GM06990 (cell line): ENCODE measurements at regions not wholly inside any gene's neighbourhood (a gene's known extent, or its start where the extent isn't known, plus 50 kb on each side); places are given as distances from the start of the nearest gene placed in this dataset.

ENCODE experiments used
- DNase-seq: peaks from one replicate; pipeline ENCODE4 v3.0.0-alpha.2; 2011; ENCODE audit not compliant: insufficient read length; ENCODE audit errors: extremely low read depth
- H3K27me3 ChIP-seq: replicated peaks from 2 replicates; pipeline ENCODE4 v1.6.0; 2011; ENCODE audit warnings: low read length; ENCODE audit not compliant: control insufficient read depth, insufficient read depth
- H3K36me3 ChIP-seq: 2 replicates; pipeline ENCODE4 v1.5.1; 2011; ENCODE audit warnings: low read length; ENCODE audit not compliant: control insufficient read depth, insufficient read depth
- H3K4me3 ChIP-seq: replicated peaks from 2 replicates; pipeline ENCODE4 v1.5.1; 2011; ENCODE audit warnings: low read depth, mild to moderate bottlenecking, control low read depth, low read length
- TF ChIP-seq, protein P1 (sequence below): IDR thresholded peaks from 2 replicates; pipeline ENCODE4 v1.5.1; 2011; ENCODE audit warnings: low read length, control low read depth, mild to moderate bottlenecking, inconsistent platforms; ENCODE audit not compliant: insufficient read depth, poor library complexity, severe bottlenecking

GRCh38 chr6:156533872-156534524, 243.2 kb upstream of the ARID1B start:
- Histone ChIP-seq H3K36me3 (no peaks in the 10 kb centered on the region), H3K4me3 (no peak overlapping the region), H3K27me3 (no peaks in the 10 kb centered on the region; the same call in 1 of the 2 replicates)
- TF ChIP-seq, protein P1, sequence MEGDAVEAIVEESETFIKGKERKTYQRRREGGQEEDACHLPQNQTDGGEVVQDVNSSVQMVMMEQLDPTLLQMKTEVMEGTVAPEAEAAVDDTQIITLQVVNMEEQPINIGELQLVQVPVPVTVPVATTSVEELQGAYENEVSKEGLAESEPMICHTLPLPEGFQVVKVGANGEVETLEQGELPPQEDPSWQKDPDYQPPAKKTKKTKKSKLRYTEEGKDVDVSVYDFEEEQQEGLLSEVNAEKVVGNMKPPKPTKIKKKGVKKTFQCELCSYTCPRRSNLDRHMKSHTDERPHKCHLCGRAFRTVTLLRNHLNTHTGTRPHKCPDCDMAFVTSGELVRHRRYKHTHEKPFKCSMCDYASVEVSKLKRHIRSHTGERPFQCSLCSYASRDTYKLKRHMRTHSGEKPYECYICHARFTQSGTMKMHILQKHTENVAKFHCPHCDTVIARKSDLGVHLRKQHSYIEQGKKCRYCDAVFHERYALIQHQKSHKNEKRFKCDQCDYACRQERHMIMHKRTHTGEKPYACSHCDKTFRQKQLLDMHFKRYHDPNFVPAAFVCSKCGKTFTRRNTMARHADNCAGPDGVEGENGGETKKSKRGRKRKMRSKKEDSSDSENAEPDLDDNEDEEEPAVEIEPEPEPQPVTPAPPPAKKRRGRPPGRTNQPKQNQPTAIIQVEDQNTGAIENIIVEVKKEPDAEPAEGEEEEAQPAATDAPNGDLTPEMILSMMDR, result no peak
- DNase-seq, result no peak

DNA sequence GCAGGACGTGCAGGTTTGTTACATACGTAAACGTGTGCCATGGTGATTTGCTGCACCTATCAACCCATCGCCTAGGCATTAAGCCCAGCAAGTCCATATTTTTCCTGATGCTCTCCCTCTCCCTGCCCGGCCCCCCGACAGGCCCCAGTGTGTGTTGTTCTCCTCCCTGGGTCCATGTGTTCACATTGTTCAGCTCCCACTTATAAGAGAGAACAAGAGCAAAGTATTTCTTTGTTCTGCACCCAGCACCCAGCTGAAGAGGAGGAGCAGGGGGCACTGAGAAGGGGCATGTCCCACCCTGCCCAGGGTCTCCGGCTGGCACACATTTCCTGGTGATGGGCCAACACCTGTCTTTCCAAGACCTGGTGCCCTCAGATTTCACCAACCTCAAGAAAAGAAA, 251.1 kb upstream of the ARID1B start:
- Histone ChIP-seq H3K4me3 (no peak overlapping the region), H3K27me3 (no peaks in the 10 kb centered on the region; the same call in 1 of the 2 replicates), H3K36me3 (no peaks in the 10 kb centered on the region)
- TF ChIP-seq, protein P1, result no peak
- no peak for DNase-seq

GRCh38 chr6:156525541-156525940, 251.6 kb upstream of the ARID1B start:
- H3K27me3 ChIP-seq, result no peaks in the 10 kb centered on the region; the same call in 1 of the 2 replicates
- DNase-seq, result no peak
- TF ChIP-seq, protein P1, result no peak

GRCh38 chr6:156519940-156520339, 257.2 kb upstream of the ARID1B start:
- no peak for DNase-seq
- H3K4me3 ChIP-seq, result no peak overlapping the region
- TF ChIP-seq, protein P1, result no peak
- H3K27me3 ChIP-seq, result no peaks in the 10 kb centered on the region; the same call in 1 of the 2 replicates
- H3K36me3 ChIP-seq, result no peaks in the 10 kb centered on the region

More at GRCh38 chr6:156525541-156525940, 251.6 kb upstream of the ARID1B start:
- Histone ChIP-seq H3K36me3 (no peaks in the 10 kb centered on the region), H3K4me3 (no peak overlapping the region)

DNA sequence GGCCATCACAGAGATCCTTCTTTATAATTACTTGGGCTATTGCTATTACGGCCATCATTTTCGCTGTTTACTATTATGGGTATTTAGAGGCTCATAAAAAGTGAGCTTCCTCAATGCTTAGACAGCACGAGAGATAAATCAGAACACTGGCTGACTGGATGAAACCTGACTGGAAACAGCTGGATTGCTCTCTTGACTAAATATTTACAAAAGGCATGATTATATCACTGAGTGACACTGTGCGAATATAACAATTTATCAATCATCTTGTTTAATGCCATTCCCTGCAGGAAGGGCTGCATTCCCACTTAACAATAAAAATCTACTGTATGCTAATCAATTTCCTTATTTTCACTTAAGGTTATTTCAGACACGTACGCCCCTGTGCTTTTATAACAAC, 260.1 kb upstream of the ARID1B start:
- TF ChIP-seq, protein P1, result no peak
- Histone ChIP-seq H3K27me3 (peaks cover 2% of the 10 kb centered on the region; the same call in 1 of the 2 replicates), H3K4me3 (no peak overlapping the region), H3K36me3 (no peaks in the 10 kb centered on the region)
- no peak for DNase-seq
